ENCODE measurements at regions not wholly inside any gene's neighbourhood (a gene's known extent, or its start where the extent isn't known, plus 50 kb on each side); places are given as distances from the start of the nearest gene placed in this dataset.

- no peak for TF ChIP-seq ZFX (IDR thresholded peaks at IDR 0.05; ENCODE audit: borderline replicate concordance)
- TF ChIP-seq CTCF (IDR thresholded peaks at IDR 0.05): no peak
- no peak overlapping the region for H3K27ac ChIP-seq
These were observed 146.5 kb downstream of the MRM1 start for GRCh38 chr17:36747861-36748260.

- TF ChIP-seq ZFX (IDR thresholded peaks at IDR 0.05; ENCODE audit: borderline replicate concordance) (no peak), CTCF (IDR thresholded peaks at IDR 0.05) (no peak)
- no peak overlapping the region for H3K27ac ChIP-seq
These were observed 146.9 kb downstream of the MRM1 start for GRCh38 chr17:36748272-36748671.

GRCh38 chr17:36749493-36749892 is 148.1 kb downstream of the MRM1 start:
- no peak for TF ChIP-seq CTCF (IDR thresholded peaks at IDR 0.05)
- TF ChIP-seq ZFX (IDR thresholded peaks at IDR 0.05; ENCODE audit: borderline replicate concordance): no peak
- no peak overlapping the region for H3K27ac ChIP-seq

GRCh38 chr17:36750316-36750885 is 149.0 kb downstream of the MRM1 start:
- TF ChIP-seq ZFX (IDR thresholded peaks at IDR 0.05; ENCODE audit: borderline replicate concordance): no peak
- TF ChIP-seq CTCF (IDR thresholded peaks at IDR 0.05): no peak

GRCh38 chr17:36752096-36752888 is 150.9 kb downstream of the MRM1 start:
- TF ChIP-seq CTCF (IDR thresholded peaks at IDR 0.05) (no peak), ZFX (IDR thresholded peaks at IDR 0.05; ENCODE audit: borderline replicate concordance) (no peak)
- no peak overlapping the region for H3K27ac ChIP-seq

More at GRCh38 chr17:36750316-36750885, 149.0 kb downstream of the MRM1 start:
- H3K27ac ChIP-seq: no peak overlapping the region

GRCh38 chr17:36755586-36755985 is 154.2 kb downstream of the MRM1 start:
- TF ChIP-seq CTCF (IDR thresholded peaks at IDR 0.05): peak; percentile 62
- no peak for TF ChIP-seq ZFX (IDR thresholded peaks at IDR 0.05; ENCODE audit: borderline replicate concordance)
- H3K27ac ChIP-seq: no peak overlapping the region

- TF ChIP-seq CTCF (IDR thresholded peaks at IDR 0.05) (no peak), ZFX (IDR thresholded peaks at IDR 0.05; ENCODE audit: borderline replicate concordance) (no peak)
These were observed 155.3 kb downstream of the MRM1 start for GRCh38 chr17:36756695-36757094.

More at GRCh38 chr17:36756695-36757094, 155.3 kb downstream of the MRM1 start:
- no peak overlapping the region for H3K27ac ChIP-seq
